Stimulated activated naive CD4-positive, alpha-beta T cell (primary cell): ENCODE measurements at regions not wholly inside any gene's neighbourhood (a gene's known extent, or its start where the extent isn't known, plus 50 kb on each side); places are given as distances from the start of the nearest gene placed in this dataset.

Experiments
- DNase-seq, 6 experiments: peaks; one replicate each; lab custom pipeline; 2025; lab: John Stamatoyannopoulos, UW

GRCh38 chr18:78679613-78680260 lies 299.9 kb upstream of the SALL3 start:
- no peak for DNase-seq

- DNase-seq = no peak
Observed at GRCh38 chr18:78681396-78681795, 298.2 kb upstream of the SALL3 start.

DNA sequence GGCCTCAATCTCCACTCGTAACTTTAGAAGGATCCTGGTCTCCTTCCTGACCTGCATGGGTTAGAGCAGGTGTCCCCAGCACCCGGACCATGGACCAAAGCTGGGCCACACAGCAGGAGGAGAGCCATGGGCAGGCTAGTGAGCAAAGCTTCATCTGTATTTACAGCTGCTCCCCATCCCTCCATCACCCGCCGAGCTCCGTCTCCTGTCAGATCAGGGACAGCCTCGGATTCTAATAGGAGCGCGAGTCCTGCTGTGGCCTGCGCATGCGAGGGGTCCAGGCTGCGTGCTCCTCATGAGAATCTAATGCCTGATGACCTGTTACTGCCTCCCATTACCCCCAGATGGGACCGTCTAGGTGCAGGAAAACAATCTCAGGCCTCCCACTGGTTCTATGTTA lies 297.7 kb upstream of the SALL3 start:
- no peak for DNase-seq

- DNase-seq = no peak
Observed at GRCh38 chr18:78682716-78683115, 296.9 kb upstream of the SALL3 start.

DNA sequence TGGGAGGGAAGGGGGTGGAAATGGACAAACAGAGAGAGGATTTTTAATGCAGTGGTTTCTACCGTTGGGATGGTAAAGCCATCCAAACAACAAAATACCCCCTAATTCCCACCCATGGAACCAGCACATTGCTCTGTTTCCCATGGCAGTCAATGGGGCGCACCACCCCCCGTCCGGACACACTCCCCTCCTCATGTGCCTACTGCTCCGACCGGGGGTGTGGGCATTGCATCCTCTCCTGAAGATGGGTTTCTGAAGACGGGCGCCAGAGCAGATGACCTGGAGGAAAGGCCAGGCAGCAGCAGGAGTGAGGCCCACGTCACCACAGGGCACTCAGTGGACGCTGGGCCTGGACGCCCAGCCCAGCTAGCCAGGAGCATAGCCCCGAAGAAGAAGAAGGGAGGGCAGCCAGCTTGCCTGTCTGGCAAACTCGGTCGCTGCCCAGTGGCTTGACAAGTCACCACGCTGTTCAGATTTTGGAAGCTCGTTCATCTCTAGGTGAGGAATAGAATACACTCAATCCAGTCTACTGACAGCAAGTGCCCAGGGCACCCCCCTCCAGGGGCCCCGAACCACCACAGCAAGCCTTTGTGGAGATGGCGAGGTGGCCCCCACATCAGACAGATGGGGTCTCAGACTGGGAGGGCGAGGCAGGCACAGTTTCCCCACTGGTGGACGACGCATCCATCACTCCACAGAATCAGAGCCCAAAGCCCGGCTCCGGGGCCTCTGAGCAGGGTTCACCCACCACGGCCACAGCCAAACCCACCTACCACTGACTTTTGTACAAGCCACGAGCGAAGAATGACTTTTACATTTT lies 296.2 kb upstream of the SALL3 start:
- DNase-seq = no peak

GRCh38 chr18:78685250-78685979 lies 294.2 kb upstream of the SALL3 start:
- no peak for DNase-seq

- no peak for DNase-seq
Observed at GRCh38 chr18:78685980-78686530, 293.6 kb upstream of the SALL3 start.

DNA sequence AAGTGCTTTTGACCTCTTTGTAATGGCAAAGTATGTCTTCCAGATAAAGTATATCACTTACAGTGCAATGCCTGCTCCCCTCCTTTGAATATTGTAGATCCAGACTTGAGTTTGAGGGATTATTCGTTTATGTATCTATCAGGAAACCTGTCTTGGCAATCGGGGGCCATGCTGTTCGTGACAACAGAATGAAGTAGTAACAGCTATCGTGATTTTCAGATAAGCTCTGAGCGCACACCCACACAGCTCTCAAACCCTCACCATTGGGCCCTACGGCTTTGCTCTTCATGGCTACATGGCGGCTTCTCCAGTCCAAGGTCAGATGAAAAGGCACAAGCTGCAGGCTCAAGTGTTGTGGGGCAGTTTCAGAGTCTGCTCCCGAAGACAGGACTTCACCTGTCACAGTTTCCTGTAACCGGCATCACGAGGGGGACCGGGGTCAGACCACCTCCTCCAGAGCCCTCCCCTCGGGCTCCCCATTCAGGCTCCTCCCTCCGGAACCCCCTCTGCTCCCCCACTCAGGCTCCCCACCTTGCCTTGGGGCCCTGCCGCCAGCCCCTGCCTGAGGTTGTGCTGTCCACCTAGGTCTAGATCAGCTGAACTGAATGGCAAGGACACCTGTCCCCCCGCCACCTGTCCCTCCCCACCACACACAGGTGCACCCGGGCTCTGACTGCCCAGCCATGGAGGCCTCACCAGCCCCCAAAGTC lies 292.5 kb upstream of the SALL3 start:
- no peak for DNase-seq

- no peak for DNase-seq
Observed at GRCh38 chr18:78687736-78688135, 291.9 kb upstream of the SALL3 start.

GRCh38 chr18:78688249-78688648 lies 291.4 kb upstream of the SALL3 start:
- no peak for DNase-seq

- DNase-seq = no peak
Observed at GRCh38 chr18:78688916-78689315, 290.7 kb upstream of the SALL3 start.

DNA sequence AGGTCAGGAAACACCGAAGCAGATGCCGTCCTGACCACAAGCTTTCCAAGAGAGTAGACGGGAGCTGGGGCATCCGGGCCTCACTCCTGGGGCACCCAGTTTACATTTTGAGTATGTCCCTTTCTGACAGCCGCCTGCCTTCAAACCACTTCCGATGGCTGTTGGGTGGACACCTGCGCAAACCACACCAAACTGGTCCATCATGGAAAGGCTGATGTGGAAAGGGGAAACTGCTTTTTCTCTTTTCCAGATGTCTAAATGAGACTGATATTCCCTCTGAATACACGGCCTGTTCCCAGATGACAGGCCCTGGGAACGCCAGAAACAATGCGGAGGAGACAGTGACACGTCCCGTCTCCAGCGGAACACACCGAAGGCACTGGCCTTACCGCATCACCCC lies 290.0 kb upstream of the SALL3 start:
- DNase-seq = no peak

- DNase-seq = no peak
Observed at GRCh38 chr18:78692105-78692504, 287.5 kb upstream of the SALL3 start.

DNA sequence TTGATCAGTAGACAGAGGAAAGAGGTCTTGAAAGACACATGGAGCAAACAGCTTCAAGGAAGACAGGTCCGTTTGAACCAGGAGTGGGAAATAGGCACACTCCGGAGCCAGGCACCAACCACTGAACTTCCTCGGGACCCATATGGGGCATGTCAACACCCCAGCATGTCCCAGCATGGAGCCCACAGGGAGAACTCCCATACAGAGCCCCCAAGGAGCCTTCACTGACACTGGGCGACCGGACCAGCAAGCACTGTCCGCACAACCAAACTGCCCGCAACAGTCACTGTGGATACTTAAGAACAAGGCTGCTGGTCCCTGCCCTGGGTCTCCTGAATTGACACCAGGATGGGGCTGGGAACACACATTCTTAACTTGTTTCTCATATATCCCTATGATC lies 286.2 kb upstream of the SALL3 start:
- no peak for DNase-seq

- DNase-seq = no peak
Observed at GRCh38 chr18:78696698-78697435, 282.8 kb upstream of the SALL3 start.

DNA sequence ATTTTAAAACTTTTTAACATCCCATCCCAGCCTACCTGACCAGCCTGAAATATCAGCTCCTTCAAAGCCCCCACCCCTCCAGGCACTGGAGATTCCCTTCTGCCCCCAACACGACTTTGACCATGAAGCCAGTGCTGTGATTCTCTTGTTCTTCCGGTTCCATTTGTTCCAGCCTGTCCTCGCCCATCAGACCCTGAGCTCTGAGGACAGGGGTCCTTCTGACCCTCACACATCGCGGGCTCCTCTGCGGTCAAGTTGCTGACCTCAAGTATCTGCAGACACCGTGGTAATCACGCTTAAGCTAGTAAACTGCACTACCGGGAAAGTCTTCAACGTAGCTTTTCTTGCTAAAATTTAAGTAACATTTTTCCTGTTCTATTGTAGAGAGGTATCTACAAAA lies 282.2 kb upstream of the SALL3 start:
- no peak for DNase-seq

- DNase-seq = no peak
Observed at GRCh38 chr18:78698914-78699313, 280.7 kb upstream of the SALL3 start.

DNA sequence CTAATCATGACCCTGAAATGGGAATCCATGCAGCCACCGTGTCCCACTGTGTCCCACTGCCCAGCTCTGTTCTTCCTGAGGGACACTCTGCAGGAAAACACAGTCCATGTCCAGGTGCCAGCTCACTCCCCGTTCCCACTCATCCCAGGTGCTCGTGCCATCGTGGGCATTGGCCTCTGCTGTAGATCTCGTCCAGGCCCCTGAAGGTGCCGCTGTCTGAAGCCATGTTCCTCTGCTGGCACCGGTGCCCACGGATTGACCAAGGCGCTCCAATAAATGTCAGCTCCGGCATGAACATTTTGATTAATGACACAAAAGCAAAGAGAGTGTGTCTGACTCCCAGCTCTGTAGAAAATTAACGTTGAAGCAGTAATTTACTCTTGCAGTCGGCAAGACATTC lies 280.1 kb upstream of the SALL3 start:
- DNase-seq = no peak

- no peak for DNase-seq
Observed at GRCh38 chr18:78701771-78702396, 277.7 kb upstream of the SALL3 start.

DNA sequence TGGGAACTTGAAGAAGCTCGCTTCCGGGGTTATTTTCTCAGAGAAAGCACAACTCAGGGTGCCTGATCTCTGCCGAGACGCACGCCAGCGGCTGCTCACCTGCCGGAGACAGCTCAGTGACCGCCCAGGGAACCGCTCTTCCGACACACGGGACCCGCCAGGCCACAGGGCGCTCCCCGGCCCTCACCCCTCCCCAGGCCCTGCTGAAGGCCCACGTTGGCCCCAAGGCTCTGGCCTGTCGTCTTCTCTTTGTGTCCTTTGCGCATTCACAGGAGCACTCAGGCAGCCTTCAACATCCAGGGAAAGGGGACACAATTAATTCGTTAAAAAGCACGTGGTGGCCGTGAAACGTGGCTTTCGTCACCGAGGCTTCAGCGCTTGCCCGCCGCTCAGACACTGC lies 276.3 kb upstream of the SALL3 start:
- no peak for DNase-seq

DNA sequence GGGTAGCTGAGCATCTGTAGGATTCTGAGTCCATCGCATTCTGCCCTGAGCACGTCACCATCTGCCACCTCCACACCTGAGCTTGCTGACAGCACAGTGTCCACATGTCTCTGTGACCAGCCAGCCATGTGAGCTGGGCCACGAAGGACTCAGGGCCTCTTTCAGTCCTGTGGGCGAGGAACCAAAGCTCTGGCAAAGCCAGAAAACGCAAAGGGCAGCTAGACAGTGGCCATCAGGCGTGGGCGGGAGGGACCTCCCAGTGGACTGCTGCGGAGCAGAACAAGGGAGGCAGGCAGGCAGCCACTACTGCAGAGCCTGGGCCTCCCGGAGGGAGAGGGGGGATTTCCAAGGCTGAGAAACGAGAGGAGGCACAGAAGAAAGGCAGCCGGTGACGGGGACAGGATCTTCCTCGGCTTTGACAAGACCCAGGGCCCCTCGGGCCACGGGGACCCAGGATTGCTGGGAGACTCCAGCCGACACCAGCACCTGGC lies 274.6 kb upstream of the SALL3 start:
- DNase-seq = no peak
